Activated naive CD8-positive, alpha-beta T cell treated with anti-CD3 and anti-CD28 coated beads for 36 hours (primary cell): ENCODE measurements at regions not wholly inside any gene's neighbourhood (a gene's known extent, or its start where the extent isn't known, plus 50 kb on each side); places are given as distances from the start of the nearest gene placed in this dataset.
"Not testable (repeated sequence)": the region's sequence is repeated elsewhere in the genome, so short reads cannot be mapped to it uniquely, and the experiment has no call there.

Experiments used
- DNase-seq: peaks from one replicate; pipeline ENCODE4 v3.0.0; 2021
- H3K27ac Mint-ChIP-seq: one replicate; pipeline ENCODE4 v1.8.0; 2022; ENCODE audit warnings: mild to moderate bottlenecking, moderate library complexity, mixed read lengths
- H3K27me3 Mint-ChIP-seq: one replicate; pipeline ENCODE4 v1.8.0; 2022; ENCODE audit warnings: mild to moderate bottlenecking, mixed read lengths
- H3K36me3 Mint-ChIP-seq: one replicate; pipeline ENCODE4 v1.8.0; 2021; ENCODE audit warnings: mild to moderate bottlenecking, mixed read lengths
- H3K4me1 Mint-ChIP-seq: one replicate; pipeline ENCODE4 v1.8.0; 2021; ENCODE audit warnings: mixed read lengths
- H3K4me3 Mint-ChIP-seq: one replicate; pipeline ENCODE4 v1.8.0; 2022; ENCODE audit warnings: mild to moderate bottlenecking, moderate library complexity, mixed read lengths
- H3K9me3 Mint-ChIP-seq: one replicate; pipeline ENCODE4 v1.8.0; 2022; ENCODE audit warnings: mixed read lengths

- not testable (repeated sequence) for H3K4me1 Mint-ChIP-seq, H3K4me3 Mint-ChIP-seq, H3K9me3 Mint-ChIP-seq, DNase-seq, H3K36me3 Mint-ChIP-seq, H3K27ac Mint-ChIP-seq, H3K27me3 Mint-ChIP-seq
Observed at GRCh38 chr7:1620176-1620575, 49.9 kb upstream of the ELFN1 start.

- Mint-ChIP-seq H3K9me3 (peaks cover 2% of the 10 kb centered on the region), H3K4me3 (peak overlapping the region; percentile 34), H3K27me3 (no peaks in the 10 kb centered on the region), H3K36me3 (no peaks in the 10 kb centered on the region), H3K4me1 (no peaks in the 10 kb centered on the region), H3K27ac (no peak overlapping the region)
- peak; percentile 17 for DNase-seq
Observed at GRCh38 chr7:1619152-1620079, 49.6 kb upstream of the PSMG3 start.
